22Rv1 (cell line): ENCODE measurements at regions not wholly inside any gene's neighbourhood (a gene's known extent, or its start where the extent isn't known, plus 50 kb on each side); places are given as distances from the start of the nearest gene placed in this dataset.

ENCODE experiments used
- CTCF ChIP-seq: fragments of 450-650 bp; IDR thresholded peaks from 2 replicates; pipeline ENCODE4 v1.5.1; 2017; ENCODE audit warnings: mild to moderate bottlenecking
- ZFX ChIP-seq: fragments of 450-650 bp; IDR thresholded peaks from 2 replicates; pipeline ENCODE4 v1.6.1; 2017; ENCODE audit warnings: antibody characterized with exemption, borderline replicate concordance

DNA sequence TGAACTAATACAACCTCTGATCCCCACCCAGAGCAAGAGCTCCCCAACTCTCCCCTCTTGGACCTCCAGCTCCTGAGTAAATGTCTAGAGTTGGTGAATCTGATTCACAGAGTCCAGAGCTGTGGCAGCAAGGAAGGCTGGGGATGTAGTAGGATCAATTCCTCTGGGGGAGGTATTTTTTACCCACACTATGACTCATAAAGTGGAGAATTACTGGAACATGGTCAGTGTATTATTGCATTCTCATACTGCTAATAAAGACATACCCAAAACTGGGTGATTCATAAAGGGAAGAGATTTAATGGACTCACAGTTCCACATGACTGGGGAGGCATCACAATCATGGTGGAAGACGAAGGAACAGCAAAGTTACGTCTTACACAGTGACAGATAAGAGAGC, 496.7 kb downstream of the EFNB2 start:
- TF ChIP-seq CTCF, result no peak
- TF ChIP-seq ZFX, result no peak
